Activated naive CD4-positive, alpha-beta T cell treated with anti-CD3 and anti-CD28 coated beads, Interleukin-2, amount 50 U/mL, for 24 hours (primary cell): ENCODE measurements at regions not wholly inside any gene's neighbourhood (a gene's known extent, or its start where the extent isn't known, plus 50 kb on each side); places are given as distances from the start of the nearest gene placed in this dataset.

Experiments
- H3K27ac Mint-ChIP-seq: one replicate; pipeline ENCODE4 v1.8.0; 2021; ENCODE audit warnings: mild to moderate bottlenecking, mixed read lengths
- H3K27me3 Mint-ChIP-seq: one replicate; pipeline ENCODE4 v1.8.0; 2021; ENCODE audit warnings: mixed read lengths
- H3K36me3 Mint-ChIP-seq: one replicate; pipeline ENCODE4 v1.8.0; 2021; ENCODE audit warnings: mixed read lengths
- H3K4me1 Mint-ChIP-seq: one replicate; pipeline ENCODE4 v1.8.0; 2021; ENCODE audit warnings: mixed read lengths
- H3K4me3 Mint-ChIP-seq: one replicate; pipeline ENCODE4 v1.8.0; 2021; ENCODE audit warnings: mild to moderate bottlenecking, mixed read lengths
- H3K9me3 Mint-ChIP-seq: one replicate; pipeline ENCODE4 v1.8.0; 2021; ENCODE audit warnings: mixed read lengths

- Mint-ChIP-seq H3K36me3 (no peaks in the 10 kb centered on the region), H3K27me3 (peaks cover 19% of the 10 kb centered on the region), H3K27ac (no peak overlapping the region), H3K9me3 (peaks cover 14% of the 10 kb centered on the region), H3K4me3 (no peak overlapping the region), H3K4me1 (no peaks in the 10 kb centered on the region)
These were observed 80.2 kb upstream of the LIFR start for GRCh38 chr5:38636626-38637025.

GRCh38 chr5:38638656-38639055 is 82.2 kb upstream of the LIFR start:
- H3K9me3 Mint-ChIP-seq, result no peaks in the 10 kb centered on the region
- no peak overlapping the region for H3K27ac Mint-ChIP-seq
- peaks cover 15% of the 10 kb centered on the region for H3K27me3 Mint-ChIP-seq
- no peak overlapping the region for H3K4me3 Mint-ChIP-seq
- H3K36me3 Mint-ChIP-seq, result no peaks in the 10 kb centered on the region
- no peaks in the 10 kb centered on the region for H3K4me1 Mint-ChIP-seq

DNA sequence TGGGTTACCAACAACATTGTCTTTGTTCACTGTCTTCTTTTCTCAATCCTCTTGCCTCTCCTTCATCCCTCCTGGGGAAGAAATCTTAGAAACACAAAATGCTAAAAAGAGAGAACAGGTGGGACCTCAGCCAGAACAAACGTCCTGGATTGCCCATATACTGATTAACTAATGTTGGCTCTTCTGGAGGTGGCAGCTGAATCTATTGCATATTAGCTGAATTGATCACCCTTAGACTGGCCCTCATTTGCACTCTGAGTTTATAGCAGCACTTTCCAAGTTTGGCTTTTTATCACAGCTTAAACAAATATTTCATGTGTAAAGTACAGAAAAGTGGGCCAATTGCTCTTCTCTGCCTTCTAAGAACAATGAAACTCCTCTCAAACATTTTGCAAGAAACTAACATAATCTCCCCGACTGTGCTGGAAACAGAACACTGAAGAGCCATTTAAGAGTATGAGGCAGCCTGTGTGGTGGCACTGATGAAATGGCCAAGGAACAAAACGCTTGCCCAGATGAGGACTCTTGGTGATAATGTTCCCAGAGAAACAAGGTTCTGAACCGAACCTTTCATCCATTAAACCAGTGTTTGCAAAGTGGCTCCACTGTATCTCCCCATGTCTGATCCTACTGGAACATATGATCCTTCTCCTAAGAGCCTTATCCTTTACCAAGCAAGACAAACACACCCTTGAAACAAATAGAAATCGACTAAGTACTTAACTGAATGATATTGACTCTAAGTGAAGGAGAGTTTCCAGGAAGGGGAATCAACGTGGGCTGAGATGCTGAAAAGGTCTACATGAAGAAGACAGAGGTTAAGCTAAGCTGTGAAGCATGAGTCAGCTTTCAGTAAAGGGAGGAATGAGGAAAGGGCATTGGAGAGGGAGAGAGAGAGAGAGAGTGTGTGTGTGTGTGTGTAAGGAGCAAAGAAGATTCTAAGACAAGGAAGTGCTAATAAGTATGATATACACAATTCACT is 83.2 kb upstream of the LIFR start:
- Mint-ChIP-seq H3K9me3 (no peaks in the 10 kb centered on the region), H3K27me3 (peaks cover 14% of the 10 kb centered on the region), H3K36me3 (no peaks in the 10 kb centered on the region), H3K4me3 (no peak overlapping the region), H3K27ac (no peak overlapping the region), H3K4me1 (no peaks in the 10 kb centered on the region)

- Mint-ChIP-seq H3K27me3 (peaks cover 14% of the 10 kb centered on the region), H3K4me1 (no peaks in the 10 kb centered on the region), H3K27ac (no peak overlapping the region), H3K9me3 (no peaks in the 10 kb centered on the region), H3K4me3 (no peak overlapping the region), H3K36me3 (no peaks in the 10 kb centered on the region)
These were observed 84.6 kb upstream of the LIFR start for GRCh38 chr5:38641003-38641402.

DNA sequence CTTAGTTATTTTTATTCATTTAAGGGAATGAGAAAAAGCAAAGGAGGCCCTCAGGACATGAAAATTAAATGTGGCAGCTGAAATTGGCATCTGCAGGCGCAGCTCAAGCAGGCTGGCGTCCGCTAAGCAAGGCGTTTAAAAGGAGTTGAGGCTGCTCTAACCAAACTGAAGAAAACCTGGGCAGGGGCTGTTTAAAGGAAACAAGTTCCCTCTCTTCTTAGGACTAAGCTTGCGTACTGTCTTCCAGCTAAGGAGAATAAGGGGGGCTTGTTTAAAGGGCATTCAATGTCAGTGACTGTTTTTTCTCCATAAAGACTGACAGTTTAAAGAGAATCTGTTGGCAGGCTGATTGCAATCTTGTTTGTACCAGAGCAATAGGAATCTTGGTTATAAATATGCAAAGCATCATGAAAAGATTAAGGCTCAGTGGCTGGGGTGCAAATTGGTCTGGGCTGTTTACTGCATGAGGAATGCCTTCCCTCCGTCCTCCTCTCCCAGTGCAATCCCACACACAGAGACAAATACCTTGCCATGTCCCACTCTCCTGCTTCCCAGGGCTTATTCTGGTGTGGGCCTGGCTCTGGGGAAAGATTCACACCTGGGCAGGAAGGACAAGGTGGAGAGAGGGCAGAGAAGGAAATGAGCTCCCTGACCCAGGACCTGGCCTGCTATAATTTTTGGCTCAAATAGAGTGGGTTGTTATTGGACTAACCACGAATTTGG is 85.9 kb upstream of the LIFR start:
- Mint-ChIP-seq H3K27me3 (peaks cover 14% of the 10 kb centered on the region), H3K9me3 (no peaks in the 10 kb centered on the region)

DNA sequence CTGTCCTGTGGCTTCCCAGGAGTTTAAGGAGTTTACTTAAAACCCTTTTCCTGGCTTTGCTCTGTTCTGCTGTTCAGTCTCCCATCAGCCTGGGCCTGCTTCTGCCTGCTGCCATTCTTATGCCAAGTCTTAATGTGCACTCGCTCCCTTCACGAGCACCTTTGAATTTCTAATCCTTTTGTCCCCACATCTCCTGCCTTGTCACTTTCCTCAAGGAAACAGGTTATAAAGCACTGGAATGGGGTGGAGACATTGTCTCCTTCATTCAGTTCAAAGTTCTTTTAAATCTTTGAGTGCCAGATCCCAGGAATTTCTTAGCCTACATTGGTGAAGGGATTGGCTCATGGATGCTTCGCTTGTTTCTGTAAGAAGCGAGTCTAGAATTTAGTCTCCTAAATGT is 87.2 kb upstream of the LIFR start:
- H3K36me3 Mint-ChIP-seq, result no peaks in the 10 kb centered on the region
- H3K9me3 Mint-ChIP-seq, result no peaks in the 10 kb centered on the region
- H3K27ac Mint-ChIP-seq, result no peak overlapping the region
- no peak overlapping the region for H3K4me3 Mint-ChIP-seq
- no peaks in the 10 kb centered on the region for H3K4me1 Mint-ChIP-seq
- peaks cover 8% of the 10 kb centered on the region for H3K27me3 Mint-ChIP-seq

More for the DNA sequence above, 85.9 kb upstream of the LIFR start:
- no peaks in the 10 kb centered on the region for H3K4me1 Mint-ChIP-seq
- H3K27ac Mint-ChIP-seq, result no peak overlapping the region
- H3K4me3 Mint-ChIP-seq, result no peak overlapping the region
- H3K36me3 Mint-ChIP-seq, result no peaks in the 10 kb centered on the region

- no peaks in the 10 kb centered on the region for H3K36me3 Mint-ChIP-seq
- H3K4me1 Mint-ChIP-seq, result peaks cover 5% of the 10 kb centered on the region
- no peak overlapping the region for H3K27ac Mint-ChIP-seq
- H3K27me3 Mint-ChIP-seq, result peaks cover 7% of the 10 kb centered on the region
- H3K9me3 Mint-ChIP-seq, result no peaks in the 10 kb centered on the region
- H3K4me3 Mint-ChIP-seq, result no peak overlapping the region
These were observed 89.1 kb upstream of the LIFR start for GRCh38 chr5:38645508-38645907.

GRCh38 chr5:38648703-38649291 is 92.4 kb upstream of the LIFR start:
- no peaks in the 10 kb centered on the region for H3K36me3 Mint-ChIP-seq
- no peak overlapping the region for H3K4me3 Mint-ChIP-seq
- peaks cover 1% of the 10 kb centered on the region for H3K27me3 Mint-ChIP-seq

GRCh38 chr5:38650540-38650939 is 94.1 kb upstream of the LIFR start:
- no peaks in the 10 kb centered on the region for H3K36me3 Mint-ChIP-seq
- H3K27ac Mint-ChIP-seq, result no peak overlapping the region
- H3K9me3 Mint-ChIP-seq, result no peaks in the 10 kb centered on the region
- peaks cover 1% of the 10 kb centered on the region for H3K27me3 Mint-ChIP-seq
- H3K4me1 Mint-ChIP-seq, result peaks cover 12% of the 10 kb centered on the region
- H3K4me3 Mint-ChIP-seq, result peak overlapping the region; percentile 6

More at GRCh38 chr5:38648703-38649291, 92.4 kb upstream of the LIFR start:
- Mint-ChIP-seq H3K27ac (no peak overlapping the region), H3K4me1 (peaks cover 12% of the 10 kb centered on the region), H3K9me3 (no peaks in the 10 kb centered on the region)

DNA sequence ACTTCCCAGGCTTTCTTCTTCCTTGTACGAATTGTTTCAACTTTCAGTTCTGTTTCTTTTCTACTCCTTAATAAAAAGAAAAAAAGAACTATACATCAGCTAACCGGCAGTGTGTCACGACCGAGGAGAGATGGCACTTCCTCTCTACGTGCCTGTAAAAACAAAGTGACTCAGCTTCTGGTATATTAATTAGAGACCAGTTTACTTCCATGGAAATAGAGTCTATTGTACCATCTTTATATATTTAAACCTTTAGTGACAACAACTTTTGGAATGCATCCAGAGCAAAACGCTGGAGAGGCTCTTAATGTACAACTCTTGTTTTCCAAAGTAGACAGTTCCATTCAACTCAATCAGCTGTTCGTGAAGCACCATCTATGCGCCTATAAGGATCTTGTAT is 94.5 kb upstream of the LIFR start:
- Mint-ChIP-seq H3K27ac (no peak overlapping the region), H3K4me3 (no peak overlapping the region), H3K9me3 (no peaks in the 10 kb centered on the region), H3K27me3 (peaks cover 4% of the 10 kb centered on the region), H3K4me1 (peaks cover 12% of the 10 kb centered on the region), H3K36me3 (no peaks in the 10 kb centered on the region)

- no peaks in the 10 kb centered on the region for H3K9me3 Mint-ChIP-seq
- H3K27me3 Mint-ChIP-seq, result peaks cover 5% of the 10 kb centered on the region
- H3K27ac Mint-ChIP-seq, result no peak overlapping the region
- no peaks in the 10 kb centered on the region for H3K36me3 Mint-ChIP-seq
- peaks cover 12% of the 10 kb centered on the region for H3K4me1 Mint-ChIP-seq
- H3K4me3 Mint-ChIP-seq, result no peak overlapping the region
These were observed 95.4 kb upstream of the LIFR start for GRCh38 chr5:38651806-38652205.

DNA sequence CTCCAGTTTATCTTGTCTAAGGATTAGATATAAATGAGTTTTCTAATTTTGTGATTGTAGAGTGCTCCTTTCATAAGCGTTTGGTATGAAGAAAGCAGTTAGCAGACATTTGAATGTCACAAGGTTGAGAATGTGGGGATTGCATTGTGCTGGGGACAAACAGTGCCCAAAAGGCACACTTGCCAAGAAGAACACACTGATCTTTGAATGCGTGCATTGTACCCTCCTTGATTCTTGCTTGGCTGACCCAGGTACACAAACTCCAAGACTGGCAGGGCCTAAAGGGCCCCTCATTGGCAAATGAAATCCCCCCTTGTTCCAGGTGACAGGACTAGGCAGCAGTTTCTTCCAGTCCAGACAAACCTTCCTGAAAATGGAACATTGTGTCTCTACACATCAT is 96.9 kb upstream of the LIFR start:
- Mint-ChIP-seq H3K27ac (no peak overlapping the region), H3K36me3 (no peaks in the 10 kb centered on the region), H3K4me1 (peaks cover 12% of the 10 kb centered on the region), H3K27me3 (peaks cover 8% of the 10 kb centered on the region), H3K4me3 (no peak overlapping the region), H3K9me3 (no peaks in the 10 kb centered on the region)

GRCh38 chr5:38655691-38656090 is 99.2 kb upstream of the LIFR start:
- Mint-ChIP-seq H3K4me1 (peaks cover 5% of the 10 kb centered on the region), H3K4me3 (no peak overlapping the region), H3K27me3 (peaks cover 15% of the 10 kb centered on the region), H3K9me3 (no peaks in the 10 kb centered on the region), H3K27ac (no peak overlapping the region), H3K36me3 (no peaks in the 10 kb centered on the region)

GRCh38 chr5:38656568-38656967 is 100.1 kb upstream of the LIFR start:
- H3K4me3 Mint-ChIP-seq, result no peak overlapping the region
- no peaks in the 10 kb centered on the region for H3K36me3 Mint-ChIP-seq
- no peaks in the 10 kb centered on the region for H3K4me1 Mint-ChIP-seq
- H3K9me3 Mint-ChIP-seq, result no peaks in the 10 kb centered on the region
- peaks cover 16% of the 10 kb centered on the region for H3K27me3 Mint-ChIP-seq
- H3K27ac Mint-ChIP-seq, result no peak overlapping the region

DNA sequence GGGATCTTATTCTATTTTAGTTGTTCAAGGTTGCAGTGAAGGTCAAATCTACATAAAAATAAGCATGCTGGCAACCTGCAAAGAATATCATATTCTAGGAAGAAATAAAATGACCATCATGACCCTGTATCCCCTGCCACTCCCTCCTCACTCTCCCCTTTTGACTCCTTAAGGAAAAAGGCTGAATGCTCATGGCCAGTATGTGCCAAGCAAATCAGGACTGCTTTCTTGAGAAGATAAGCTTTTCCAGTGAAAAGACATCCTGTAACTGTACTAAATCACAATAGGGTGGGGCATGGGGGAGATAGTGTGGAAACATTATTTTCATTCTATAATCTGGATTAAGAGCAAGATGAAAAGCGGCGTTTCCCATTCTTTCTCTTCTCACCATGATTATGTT is 100.6 kb upstream of the LIFR start:
- H3K27ac Mint-ChIP-seq, result no peak overlapping the region
- peaks cover 16% of the 10 kb centered on the region for H3K27me3 Mint-ChIP-seq
- no peaks in the 10 kb centered on the region for H3K4me1 Mint-ChIP-seq
- H3K4me3 Mint-ChIP-seq, result no peak overlapping the region
- no peaks in the 10 kb centered on the region for H3K36me3 Mint-ChIP-seq
- H3K9me3 Mint-ChIP-seq, result no peaks in the 10 kb centered on the region

- no peaks in the 10 kb centered on the region for H3K9me3 Mint-ChIP-seq
- no peaks in the 10 kb centered on the region for H3K4me1 Mint-ChIP-seq
- no peaks in the 10 kb centered on the region for H3K36me3 Mint-ChIP-seq
- no peak overlapping the region for H3K4me3 Mint-ChIP-seq
- H3K27ac Mint-ChIP-seq, result no peak overlapping the region
- peaks cover 21% of the 10 kb centered on the region for H3K27me3 Mint-ChIP-seq
These were observed 103.8 kb upstream of the LIFR start for GRCh38 chr5:38660194-38660668.
